GM12874 (cell line): ENCODE measurements at regions not wholly inside any gene's neighbourhood (a gene's known extent, or its start where the extent isn't known, plus 50 kb on each side); places are given as distances from the start of the nearest gene placed in this dataset.

ENCODE experiments used
- CTCF ChIP-seq: IDR thresholded peaks from 2 replicates; pipeline ENCODE4 v1.5.1; 2011; ENCODE audit warnings: low read depth, mild to moderate bottlenecking, control low read depth, low read length, moderate library complexity; ENCODE audit not compliant: insufficient read depth

DNA sequence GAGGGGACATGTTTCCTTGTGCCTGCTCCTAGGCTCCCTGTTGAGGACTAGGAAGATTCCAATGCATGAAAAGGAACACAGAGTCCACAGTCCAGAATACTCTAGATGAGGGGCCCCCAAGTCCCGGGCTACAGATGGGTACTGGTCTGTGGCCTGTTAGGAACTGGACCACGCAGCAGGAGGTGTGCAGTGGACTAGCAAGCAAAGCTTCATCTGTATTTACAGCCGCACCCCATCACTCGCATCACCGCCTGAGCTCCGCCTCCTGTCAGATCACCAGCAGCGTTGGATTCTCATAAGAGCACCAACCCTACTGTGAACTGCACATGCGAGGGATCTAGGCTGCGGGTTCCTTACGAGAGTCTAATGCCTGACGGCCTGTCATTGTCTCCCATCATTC, 233.0 kb upstream of the MKLN1 start:
- no peak for TF ChIP-seq CTCF

- TF ChIP-seq CTCF = no peak
Observed at GRCh38 chr7:131095346-131095745, 232.3 kb upstream of the MKLN1 start.

- TF ChIP-seq CTCF = no peak
Observed at GRCh38 chr7:131096267-131096927, 231.3 kb upstream of the MKLN1 start.

DNA sequence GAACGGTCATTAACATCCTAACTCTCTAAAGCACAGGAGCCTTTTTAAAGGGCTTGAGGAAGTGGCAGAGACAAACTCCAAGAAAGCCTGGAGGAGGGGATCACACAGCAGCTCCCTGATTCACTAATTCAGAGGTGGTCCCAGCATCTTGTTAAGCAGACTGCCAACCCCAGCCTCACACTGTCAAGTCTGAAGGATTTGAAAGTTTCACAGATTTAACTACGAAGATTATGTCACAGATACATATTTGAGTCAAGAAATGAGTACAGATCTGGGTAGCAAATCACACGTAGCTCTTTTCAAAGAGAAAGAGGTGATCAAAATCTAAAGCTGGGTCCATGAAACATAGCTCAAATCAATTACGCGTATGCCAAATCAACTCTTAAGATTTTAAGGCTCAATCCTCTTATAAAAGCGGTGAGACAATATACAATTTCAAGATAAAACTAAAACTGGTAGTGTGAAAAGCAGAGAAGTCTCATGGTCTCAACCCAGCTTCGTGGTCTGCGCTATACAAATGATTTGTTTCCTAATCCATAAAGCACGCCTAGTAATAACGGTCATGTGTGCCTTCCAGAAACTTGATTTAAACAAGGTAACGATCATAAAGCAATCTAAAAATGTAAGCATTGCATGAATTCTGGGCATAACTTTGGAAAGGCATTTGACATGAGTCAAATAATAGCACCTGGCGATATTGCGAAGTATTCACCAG, 229.9 kb upstream of the MKLN1 start:
- TF ChIP-seq CTCF = no peak

- no peak for TF ChIP-seq CTCF
Observed at GRCh38 chr7:131098527-131098926, 229.1 kb upstream of the MKLN1 start.

GRCh38 chr7:131100357-131101054, 227.2 kb upstream of the MKLN1 start:
- no peak for TF ChIP-seq CTCF

GRCh38 chr7:131103997-131104396, 223.7 kb upstream of the MKLN1 start:
- no peak for TF ChIP-seq CTCF
